ENCODE measurements at regions not wholly inside any gene's neighbourhood (a gene's known extent, or its start where the extent isn't known, plus 50 kb on each side); places are given as distances from the start of the nearest gene placed in this dataset.

- TF ChIP-seq POLR2AphosphoS5 (IDR thresholded peaks at IDR 0.05; ENCODE audit: low read depth, low read length) = no peak
- TF ChIP-seq FOXM1 (IDR thresholded peaks at IDR 0.05; ENCODE audit: low read depth) = no peak
- TF ChIP-seq EZH2phosphoT487 (IDR thresholded peaks at IDR 0.05; ENCODE audit: borderline replicate concordance, low read depth) = no peak
- TF ChIP-seq CTCF (IDR thresholded peaks at IDR 0.05) = no peak
- TF ChIP-seq ZBTB33 (IDR thresholded peaks at IDR 0.05; ENCODE audit: borderline replicate concordance, low read depth) = no peak
- TF ChIP-seq USF2 (IDR thresholded peaks at IDR 0.05; ENCODE audit: borderline replicate concordance, low read depth, low read length) = no peak
- TF ChIP-seq MXI1 (IDR thresholded peaks at IDR 0.05; ENCODE audit: low read depth, low read length) = no peak
- no peak for TF ChIP-seq GABPA (IDR thresholded peaks at IDR 0.05; ENCODE audit: low read depth)
- TF ChIP-seq, protein P1, sequence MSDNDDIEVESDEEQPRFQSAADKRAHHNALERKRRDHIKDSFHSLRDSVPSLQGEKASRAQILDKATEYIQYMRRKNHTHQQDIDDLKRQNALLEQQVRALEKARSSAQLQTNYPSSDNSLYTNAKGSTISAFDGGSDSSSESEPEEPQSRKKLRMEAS (IDR thresholded peaks at IDR 0.05; ENCODE audit: low read depth) = no peak
- TF ChIP-seq TEAD4 (IDR thresholded peaks at IDR 0.05; ENCODE audit: borderline replicate concordance, insufficient read depth) = no peak
- TF ChIP-seq RAD21 (IDR thresholded peaks at IDR 0.05; ENCODE audit: low read length) = no peak
- no peak for TF ChIP-seq SIN3A (IDR thresholded peaks at IDR 0.05; ENCODE audit: borderline replicate concordance, low read depth, low read length)
- no peak for TF ChIP-seq NFIC (IDR thresholded peaks at IDR 0.05; ENCODE audit: borderline replicate concordance)
- TF ChIP-seq TAF1 (IDR thresholded peaks at IDR 0.05; ENCODE audit: borderline replicate concordance, low read depth, low read length) = no peak
Observed at GRCh38 chr19:30269638-30270037, 102.5 kb upstream of the ZNF536 start.

Measured in SK-N-SH (cell line).